GM20000 (cell line): ENCODE measurements at regions not wholly inside any gene's neighbourhood (a gene's known extent, or its start where the extent isn't known, plus 50 kb on each side); places are given as distances from the start of the nearest gene placed in this dataset.

ENCODE experiments used
- DNase-seq: peaks from one replicate; pipeline ENCODE4 v3.0.0; 2012; ENCODE audit warnings: low spot score
- CTCF ChIP-seq: IDR thresholded peaks from 2 replicates; pipeline ENCODE4 v1.5.1; 2012; ENCODE audit warnings: mild to moderate bottlenecking, control low read depth; ENCODE audit errors: extremely low read depth, missing control alignments

DNA sequence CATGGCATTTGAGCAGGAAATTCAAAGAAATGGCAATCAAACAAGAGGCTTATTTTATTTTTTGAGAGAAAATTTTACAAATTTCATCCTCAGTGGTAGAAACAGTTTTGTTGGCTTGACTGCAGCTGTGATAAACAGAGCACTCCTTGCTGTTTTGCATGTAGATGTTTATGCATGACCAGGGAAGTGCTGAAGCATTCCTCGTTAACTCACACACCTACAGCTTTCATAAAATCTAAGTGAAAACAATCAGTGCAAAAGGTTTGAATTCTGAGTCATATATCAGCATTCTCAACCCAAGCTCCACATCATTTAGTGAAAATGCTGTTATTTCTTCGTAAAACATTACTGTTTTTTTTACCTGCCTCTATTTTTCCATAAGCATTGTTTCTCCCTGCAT, 146.6 kb upstream of the CCDC68 start:
- no peak for DNase-seq
- TF ChIP-seq CTCF: no peak

DNA sequence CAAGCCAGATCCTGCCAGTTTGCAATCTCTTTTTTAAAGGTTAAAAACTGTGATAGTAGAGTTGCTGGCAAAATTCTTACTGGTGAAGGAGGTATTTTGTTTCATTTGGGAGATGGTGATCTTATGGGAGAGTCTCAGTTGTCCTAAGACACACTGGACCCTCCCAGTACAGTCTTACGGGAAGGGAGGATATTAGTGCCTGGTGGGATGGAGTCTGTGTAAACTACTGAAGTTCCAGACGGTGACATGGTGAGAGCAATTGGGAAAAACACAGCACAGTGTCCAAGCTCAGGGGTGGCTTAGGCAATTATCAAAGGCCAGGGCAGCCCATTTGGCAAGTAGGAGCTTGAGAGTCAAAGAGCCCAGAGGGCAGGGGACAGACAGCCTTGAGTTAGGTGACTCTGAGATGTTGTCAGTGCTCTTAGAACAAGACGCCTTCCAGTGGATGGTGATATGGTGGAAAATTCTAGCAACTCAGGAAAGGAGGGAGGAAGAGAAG, 143.7 kb upstream of the CCDC68 start:
- no peak for TF ChIP-seq CTCF
- no peak for DNase-seq

GRCh38 chr18:55102501-55102900, 143.2 kb upstream of the CCDC68 start:
- TF ChIP-seq CTCF: no peak
- DNase-seq: no peak

DNA sequence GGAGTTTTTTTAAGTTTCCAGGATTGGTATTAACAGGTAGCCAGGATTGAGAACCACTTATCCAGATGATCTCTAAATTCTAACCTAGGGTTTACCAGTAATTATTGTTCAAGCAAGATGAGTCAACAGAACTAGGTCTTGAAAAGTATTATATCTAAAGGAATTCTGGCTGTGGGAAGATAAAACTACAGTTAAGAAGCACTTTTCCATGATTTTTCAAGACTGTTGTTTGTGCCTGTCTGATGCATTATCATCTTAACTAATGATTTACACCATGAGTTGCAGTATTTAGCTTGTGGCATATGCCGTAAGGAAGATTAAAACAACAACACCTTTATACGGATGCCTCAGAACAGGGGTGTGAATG, 142.2 kb upstream of the CCDC68 start:
- DNase-seq: no peak
- no peak for TF ChIP-seq CTCF

DNA sequence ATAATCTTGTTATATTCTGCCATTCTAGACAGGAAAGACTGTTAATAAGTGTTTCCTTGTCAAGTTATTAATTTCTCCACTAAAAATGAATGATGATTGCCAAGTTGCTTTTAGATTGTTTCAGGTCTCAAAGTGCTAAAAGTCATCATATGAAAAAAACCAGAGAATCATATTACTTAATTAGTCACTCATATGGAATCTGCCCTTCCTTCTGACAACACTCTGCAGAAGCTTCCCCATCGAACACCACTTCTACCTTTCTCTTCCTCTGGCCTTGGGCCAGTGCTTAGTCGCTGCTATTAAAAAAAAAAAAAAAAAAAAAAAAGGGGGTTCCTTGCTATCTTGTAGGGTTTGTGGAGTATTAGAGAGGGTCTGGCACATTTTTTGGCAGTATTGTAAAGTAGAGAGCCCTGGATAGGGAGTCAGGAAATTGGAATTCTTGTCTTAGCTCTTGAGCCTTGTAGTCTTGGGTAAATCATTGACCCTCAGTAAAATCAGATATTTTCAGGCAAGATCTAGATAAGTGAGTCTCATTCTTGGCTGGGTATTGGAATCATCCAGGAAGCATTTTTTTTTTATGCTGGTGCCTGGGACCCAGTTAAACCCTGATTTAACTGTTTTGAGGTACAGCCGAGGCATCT, 141.7 kb upstream of the CCDC68 start:
- no peak for DNase-seq
- no peak for TF ChIP-seq CTCF

DNA sequence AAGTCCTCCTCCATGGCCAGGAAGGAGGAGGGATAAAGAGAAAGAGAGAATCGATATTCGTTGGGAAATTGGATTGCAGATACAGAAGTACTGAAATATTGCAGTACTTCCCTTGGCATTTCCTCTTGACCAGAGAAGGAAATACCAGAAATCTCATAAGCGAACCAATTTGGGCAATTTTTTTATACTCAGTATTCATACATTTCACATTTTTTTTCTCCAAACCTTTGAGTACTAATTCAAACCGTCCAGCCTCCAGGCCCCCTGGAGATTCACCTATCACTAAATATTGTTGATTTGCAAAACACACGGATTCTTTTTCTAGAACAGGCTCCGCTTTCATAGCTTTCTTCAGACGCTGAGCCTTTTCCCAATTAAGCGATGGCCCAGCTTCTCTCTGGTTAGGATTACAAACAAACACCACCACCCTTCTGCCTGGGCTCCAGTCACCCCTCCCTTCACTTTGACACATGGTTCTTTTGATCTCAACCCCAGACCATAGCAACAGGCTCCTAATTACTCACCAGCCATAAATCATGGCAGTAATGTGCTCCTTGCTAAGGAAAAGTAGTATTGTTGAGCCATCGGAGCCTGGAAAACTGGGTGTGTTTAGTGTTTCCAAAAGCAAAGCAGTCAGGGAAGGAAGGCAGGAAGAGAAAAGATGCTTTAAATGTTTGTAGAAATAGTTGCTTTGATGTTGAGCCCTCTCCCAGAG, 138.4 kb upstream of the CCDC68 start:
- no peak for DNase-seq
- no peak for TF ChIP-seq CTCF

- TF ChIP-seq CTCF: peak; percentile 14
- DNase-seq: peak; percentile 21
These were observed 137.1 kb upstream of the CCDC68 start for GRCh38 chr18:55096263-55096951.
